ENCODE measurements at regions not wholly inside any gene's neighbourhood (a gene's known extent, or its start where the extent isn't known, plus 50 kb on each side); places are given as distances from the start of the nearest gene placed in this dataset.

DNA sequence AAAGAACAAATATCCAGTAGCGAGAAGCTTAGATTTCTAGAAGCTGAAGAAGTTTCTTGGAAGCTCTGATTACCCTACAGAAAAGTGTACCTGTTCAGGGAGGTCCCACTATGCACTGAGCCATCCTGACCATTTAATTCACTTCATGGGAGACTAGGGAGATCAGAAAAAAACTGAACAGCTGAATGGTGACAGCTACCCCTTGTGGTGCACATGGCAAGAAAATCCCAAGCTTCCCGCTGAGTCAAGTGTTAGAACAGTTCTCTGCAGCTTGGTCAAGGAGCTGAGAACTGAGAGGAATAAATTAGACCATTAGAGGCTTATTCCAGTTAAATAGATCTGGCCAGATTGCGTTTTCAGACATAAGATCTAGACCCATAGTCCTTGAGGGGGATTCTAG is 197.2 kb upstream of the VEPH1 start:
- DNase-seq (ENCODE audit: insufficient read length, low spot score) (no peak), FAIRE-seq (no peak)

DNA sequence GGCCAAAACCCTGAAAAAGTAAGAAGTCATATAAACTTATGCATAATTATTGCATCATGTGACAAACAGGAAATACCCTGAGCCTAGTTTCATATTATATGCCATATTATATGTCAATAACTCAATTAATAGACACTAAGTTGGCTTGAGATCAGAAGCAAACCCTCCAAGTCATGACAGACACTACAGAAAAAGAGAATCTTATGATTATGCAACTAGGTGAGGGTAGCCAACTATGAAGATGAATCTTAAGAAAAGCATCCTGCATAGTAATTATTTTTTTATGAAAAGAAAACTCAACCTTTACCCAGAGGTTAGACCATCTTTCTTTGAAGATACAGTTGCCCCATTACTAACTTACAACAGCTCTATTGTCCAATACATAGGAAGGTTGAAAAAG is 192.4 kb upstream of the VEPH1 start:
- DNase-seq (ENCODE audit: insufficient read length, low spot score) (no peak), FAIRE-seq (no peak)
- TF ChIP-seq, protein P1, sequence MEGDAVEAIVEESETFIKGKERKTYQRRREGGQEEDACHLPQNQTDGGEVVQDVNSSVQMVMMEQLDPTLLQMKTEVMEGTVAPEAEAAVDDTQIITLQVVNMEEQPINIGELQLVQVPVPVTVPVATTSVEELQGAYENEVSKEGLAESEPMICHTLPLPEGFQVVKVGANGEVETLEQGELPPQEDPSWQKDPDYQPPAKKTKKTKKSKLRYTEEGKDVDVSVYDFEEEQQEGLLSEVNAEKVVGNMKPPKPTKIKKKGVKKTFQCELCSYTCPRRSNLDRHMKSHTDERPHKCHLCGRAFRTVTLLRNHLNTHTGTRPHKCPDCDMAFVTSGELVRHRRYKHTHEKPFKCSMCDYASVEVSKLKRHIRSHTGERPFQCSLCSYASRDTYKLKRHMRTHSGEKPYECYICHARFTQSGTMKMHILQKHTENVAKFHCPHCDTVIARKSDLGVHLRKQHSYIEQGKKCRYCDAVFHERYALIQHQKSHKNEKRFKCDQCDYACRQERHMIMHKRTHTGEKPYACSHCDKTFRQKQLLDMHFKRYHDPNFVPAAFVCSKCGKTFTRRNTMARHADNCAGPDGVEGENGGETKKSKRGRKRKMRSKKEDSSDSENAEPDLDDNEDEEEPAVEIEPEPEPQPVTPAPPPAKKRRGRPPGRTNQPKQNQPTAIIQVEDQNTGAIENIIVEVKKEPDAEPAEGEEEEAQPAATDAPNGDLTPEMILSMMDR (IDR thresholded peaks at IDR 0.05; ENCODE audit: insufficient read depth, missing control alignments): no peak

More for the DNA sequence above, 197.2 kb upstream of the VEPH1 start:
- TF ChIP-seq, protein P1 (IDR thresholded peaks at IDR 0.05; ENCODE audit: insufficient read depth, missing control alignments): peak; percentile 17

DNA sequence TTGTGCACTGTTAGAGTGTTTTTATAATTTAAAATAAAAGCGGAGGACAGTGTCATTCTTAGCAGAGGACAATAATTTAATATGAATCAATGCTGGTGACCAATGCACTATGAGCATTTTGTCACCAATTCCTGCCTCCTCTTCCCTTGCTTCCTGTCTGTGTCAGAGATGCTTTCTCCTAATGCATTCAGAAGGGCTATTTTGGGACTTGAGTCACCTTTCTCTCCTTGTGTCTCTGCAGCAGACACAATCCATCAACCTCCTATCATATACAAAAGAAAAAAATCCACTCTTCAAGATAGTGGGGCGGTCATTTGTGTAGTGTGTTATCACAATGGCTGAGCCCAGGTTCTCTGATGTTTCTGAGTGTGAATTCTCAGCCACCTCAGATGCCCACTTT is 191.9 kb upstream of the VEPH1 start:
- FAIRE-seq (no peak), DNase-seq (ENCODE audit: insufficient read length, low spot score) (no peak)
- TF ChIP-seq, protein P1 (IDR thresholded peaks at IDR 0.05; ENCODE audit: insufficient read depth, missing control alignments): no peak

DNA sequence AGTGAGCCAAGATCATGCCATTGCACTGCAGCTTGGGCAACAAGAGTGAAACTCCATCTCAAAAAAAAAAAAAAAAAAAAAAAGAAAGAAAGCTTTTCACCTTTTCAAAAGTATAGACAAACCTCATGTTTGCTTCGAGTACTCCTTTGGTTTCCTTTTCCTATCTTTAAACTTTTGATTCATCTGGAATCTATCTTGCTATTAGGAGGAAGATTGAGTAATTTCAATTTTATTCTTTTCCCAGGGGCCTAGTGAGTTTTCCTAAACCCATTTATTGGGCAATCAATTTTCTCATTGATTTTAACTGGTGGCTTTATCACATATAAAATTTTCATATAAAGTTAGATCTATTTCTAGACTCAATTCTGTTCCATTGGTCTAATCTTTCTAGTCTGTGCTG is 190.5 kb upstream of the VEPH1 start:
- DNase-seq (ENCODE audit: insufficient read length, low spot score) (no peak), FAIRE-seq (no peak)
- TF ChIP-seq, protein P1 (IDR thresholded peaks at IDR 0.05; ENCODE audit: insufficient read depth, missing control alignments): no peak

- DNase-seq (ENCODE audit: insufficient read length, low spot score): no peak
- no peak for FAIRE-seq
- TF ChIP-seq, protein P1 (IDR thresholded peaks at IDR 0.05; ENCODE audit: insufficient read depth, missing control alignments): no peak
Measured at GRCh38 chr3:157692468-157692867, 189.3 kb upstream of the VEPH1 start.

DNA sequence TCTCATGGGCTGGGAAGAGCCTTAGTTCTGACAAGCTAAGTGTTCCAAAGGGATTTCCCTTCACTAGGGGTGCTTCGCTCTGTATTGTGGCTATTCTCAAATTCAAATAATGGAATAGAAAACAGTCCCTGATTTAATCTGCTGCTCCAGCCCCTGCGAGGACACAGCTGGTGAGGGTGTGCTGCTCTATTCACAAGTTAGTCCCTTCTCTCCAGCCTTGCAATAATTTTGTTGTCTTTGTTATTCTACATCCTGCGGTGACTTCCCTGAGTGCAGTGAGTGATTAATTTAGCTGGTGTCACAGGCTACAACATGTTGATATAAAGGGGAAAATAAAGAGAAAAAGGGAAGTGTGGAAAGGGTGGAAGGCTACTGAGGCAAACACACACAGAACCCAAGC is 180.5 kb upstream of the VEPH1 start:
- FAIRE-seq (no peak), DNase-seq (ENCODE audit: insufficient read length, low spot score) (no peak)
- TF ChIP-seq, protein P1 (IDR thresholded peaks at IDR 0.05; ENCODE audit: insufficient read depth, missing control alignments): no peak

- no peak for DNase-seq (ENCODE audit: insufficient read length, low spot score)
- TF ChIP-seq, protein P1 (IDR thresholded peaks at IDR 0.05; ENCODE audit: insufficient read depth, missing control alignments): no peak
- FAIRE-seq: no peak
Measured at GRCh38 chr3:157672061-157672460, 168.8 kb upstream of the VEPH1 start.
